AG04450 (cell line): ENCODE measurements at regions not wholly inside any gene's neighbourhood (a gene's known extent, or its start where the extent isn't known, plus 50 kb on each side); places are given as distances from the start of the nearest gene placed in this dataset.

ENCODE experiments used
- CTCF ChIA-PET: fragments of 300-600, 350-600 bp; formaldehyde crosslinking; extraction: SDS; loops from one replicate; lab custom pipeline; 2022; ENCODE audit warnings: antibody characterized with exemption, inconsistent platforms; lab: Charles Lee
- POLR2A ChIA-PET: fragments of 350-600 bp; formaldehyde crosslinking; extraction: SDS; loops from one replicate; lab custom pipeline; 2021; ENCODE audit warnings: antibody characterized with exemption, inconsistent platforms; lab: Yijun Ruan, JAX
- DNase-seq: peaks from one replicate; pipeline ENCODE4 v3.0.0-alpha.2; 2011; ENCODE audit warnings: low read depth, low spot score
- H3K27ac ChIP-seq: one replicate; pipeline ENCODE4 v1.5.1; 2012; ENCODE audit warnings: low read depth, low read length, control low read depth
- H3K27me3 ChIP-seq: one replicate; pipeline ENCODE4 v1.6.0; 2012; ENCODE audit warnings: low read length; ENCODE audit not compliant: control insufficient read depth, insufficient read depth
- H3K4me3 ChIP-seq: 2 replicates; pipeline ENCODE4 v1.5.1; 2011; ENCODE audit warnings: mild to moderate bottlenecking, low read depth, low read length, control low read depth
- H3K9me3 ChIP-seq: 2 replicates; pipeline ENCODE4 v1.5.1; 2012; ENCODE audit warnings: low read length; ENCODE audit not compliant: control insufficient read depth, insufficient read depth
- TF ChIP-seq, protein P1 (sequence below): IDR thresholded peaks from 2 replicates; pipeline ENCODE4 v1.5.1; 2011; ENCODE audit warnings: low read depth, low read length, control low read depth, inconsistent platforms

DNA sequence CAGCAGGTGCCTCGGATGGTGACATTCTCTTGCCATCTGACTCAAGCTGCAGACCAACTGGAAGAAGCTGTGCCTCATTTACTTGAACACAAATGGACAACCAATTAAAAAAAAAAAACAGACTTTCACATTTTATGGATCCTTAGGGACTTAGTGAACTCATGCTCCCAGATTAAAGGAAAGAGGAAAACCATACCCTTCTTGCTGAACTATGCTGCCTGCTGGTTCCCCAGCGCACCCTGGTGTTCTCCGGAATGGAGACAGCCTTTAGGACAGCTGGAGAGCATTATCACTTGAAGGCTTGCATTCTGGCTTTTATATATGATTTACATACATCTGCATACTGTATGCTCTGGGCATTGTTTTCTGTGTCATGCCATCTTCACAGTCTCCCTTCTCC, 370.7 kb downstream of the SLC4A3 start:
- CTCF ChIA-PET, result interaction anchor here (0.8 to 1.5 kb wide), 2 partner anchors 11 to 52 kb away, joined by 3 to 4 read pairs; no protein-coding TSS in a partner anchor
- no peak overlapping the region for H3K4me3 ChIP-seq
- POLR2A ChIA-PET, result no interaction called here
- no peak overlapping the region for H3K27ac ChIP-seq
- TF ChIP-seq, protein P1, sequence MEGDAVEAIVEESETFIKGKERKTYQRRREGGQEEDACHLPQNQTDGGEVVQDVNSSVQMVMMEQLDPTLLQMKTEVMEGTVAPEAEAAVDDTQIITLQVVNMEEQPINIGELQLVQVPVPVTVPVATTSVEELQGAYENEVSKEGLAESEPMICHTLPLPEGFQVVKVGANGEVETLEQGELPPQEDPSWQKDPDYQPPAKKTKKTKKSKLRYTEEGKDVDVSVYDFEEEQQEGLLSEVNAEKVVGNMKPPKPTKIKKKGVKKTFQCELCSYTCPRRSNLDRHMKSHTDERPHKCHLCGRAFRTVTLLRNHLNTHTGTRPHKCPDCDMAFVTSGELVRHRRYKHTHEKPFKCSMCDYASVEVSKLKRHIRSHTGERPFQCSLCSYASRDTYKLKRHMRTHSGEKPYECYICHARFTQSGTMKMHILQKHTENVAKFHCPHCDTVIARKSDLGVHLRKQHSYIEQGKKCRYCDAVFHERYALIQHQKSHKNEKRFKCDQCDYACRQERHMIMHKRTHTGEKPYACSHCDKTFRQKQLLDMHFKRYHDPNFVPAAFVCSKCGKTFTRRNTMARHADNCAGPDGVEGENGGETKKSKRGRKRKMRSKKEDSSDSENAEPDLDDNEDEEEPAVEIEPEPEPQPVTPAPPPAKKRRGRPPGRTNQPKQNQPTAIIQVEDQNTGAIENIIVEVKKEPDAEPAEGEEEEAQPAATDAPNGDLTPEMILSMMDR, result no peak; the same call in 1 of the 2 replicates
- peaks cover 3% of the 10 kb centered on the region; the same call in 1 of the 2 replicates for H3K9me3 ChIP-seq
- H3K27me3 ChIP-seq, result no peaks in the 10 kb centered on the region
- DNase-seq, result no peak

DNA sequence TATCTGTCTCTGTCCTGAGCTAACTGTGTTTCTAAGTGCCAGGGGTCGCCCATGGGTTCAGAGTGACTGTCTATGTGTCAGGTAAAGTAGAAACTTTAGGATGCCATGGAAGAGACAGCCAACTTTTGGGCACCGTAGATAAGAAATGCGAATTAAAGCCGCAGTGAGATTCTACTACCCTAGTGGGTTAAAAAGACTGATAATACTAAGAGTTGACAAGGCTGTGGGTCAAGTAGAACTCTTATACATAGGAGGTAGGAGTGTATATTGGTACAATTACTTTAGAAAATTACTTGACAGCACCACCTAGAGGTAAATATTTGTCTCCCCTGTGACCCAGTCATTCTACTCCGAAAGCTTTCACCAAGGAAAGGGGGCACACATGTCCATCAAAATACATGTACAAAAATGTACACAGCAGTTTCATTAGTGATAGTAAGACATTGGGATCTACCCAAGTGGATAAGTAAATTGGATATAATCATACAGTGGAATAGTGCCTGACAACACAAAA, 371.3 kb downstream of the SLC4A3 start:
- H3K9me3 ChIP-seq, result peaks cover 3% of the 10 kb centered on the region; the same call in 1 of the 2 replicates
- H3K4me3 ChIP-seq, result no peak overlapping the region
- no peak for DNase-seq
- TF ChIP-seq, protein P1, result no peak
- CTCF ChIA-PET, result interaction anchor here (0.8 kb wide), 1 partner anchor 53 kb away, joined by 3 read pairs; no protein-coding TSS in a partner anchor
- H3K27ac ChIP-seq, result no peak overlapping the region
- POLR2A ChIA-PET, result no interaction called here
- H3K27me3 ChIP-seq, result no peaks in the 10 kb centered on the region

DNA sequence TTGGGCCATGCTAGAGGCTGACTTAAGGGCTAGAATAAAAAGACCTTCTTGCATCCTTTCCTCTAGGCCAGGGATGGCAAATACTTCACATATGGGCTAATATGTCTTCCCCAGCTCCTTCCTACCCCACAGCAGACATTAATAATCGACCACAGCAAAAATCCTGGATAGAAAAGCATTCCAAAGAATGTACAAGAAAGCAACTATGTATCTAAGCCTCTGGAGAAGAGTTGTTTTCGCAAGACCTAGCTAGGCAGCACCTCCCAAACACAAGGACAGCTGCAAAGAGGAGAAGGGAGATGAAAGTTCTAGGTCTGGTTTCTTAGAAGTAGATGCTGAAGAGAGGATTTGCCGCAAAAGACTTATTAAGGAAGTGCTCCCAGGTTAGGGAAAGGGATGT, 372.6 kb downstream of the SLC4A3 start:
- TF ChIP-seq, protein P1, result no peak
- H3K4me3 ChIP-seq, result no peak overlapping the region
- CTCF ChIA-PET, result no interaction called here
- no peaks in the 10 kb centered on the region for H3K27me3 ChIP-seq
- DNase-seq, result no peak
- POLR2A ChIA-PET, result no interaction called here
- peaks cover 3% of the 10 kb centered on the region; the same call in 1 of the 2 replicates for H3K9me3 ChIP-seq
- no peak overlapping the region for H3K27ac ChIP-seq

DNA sequence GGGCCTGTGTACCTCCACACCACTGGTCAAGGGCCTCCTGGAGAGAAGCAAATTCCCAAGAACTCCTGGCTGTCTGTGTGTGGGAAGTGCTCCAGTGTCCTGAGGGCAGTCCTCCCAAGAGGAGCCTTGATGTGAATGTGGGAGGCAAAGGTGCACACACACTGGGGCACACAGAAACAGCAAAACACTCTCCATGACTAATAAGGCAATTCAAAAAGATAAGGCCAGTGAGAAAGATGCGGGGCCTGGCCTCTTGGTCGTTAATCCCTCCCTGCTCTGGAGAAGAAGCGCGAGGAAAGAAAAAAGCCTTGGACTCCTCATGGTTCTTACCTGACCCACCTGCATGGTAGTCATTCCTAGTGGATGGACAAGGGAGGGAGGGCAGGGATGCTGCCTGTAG, 373.2 kb downstream of the SLC4A3 start:
- DNase-seq, result no peak
- Histone ChIP-seq H3K27ac (no peak overlapping the region), H3K4me3 (no peak overlapping the region), H3K27me3 (no peaks in the 10 kb centered on the region), H3K9me3 (peaks cover 3% of the 10 kb centered on the region; the same call in 1 of the 2 replicates)
- CTCF ChIA-PET, result no interaction called here
- TF ChIP-seq, protein P1, result no peak
- POLR2A ChIA-PET, result no interaction called here

DNA sequence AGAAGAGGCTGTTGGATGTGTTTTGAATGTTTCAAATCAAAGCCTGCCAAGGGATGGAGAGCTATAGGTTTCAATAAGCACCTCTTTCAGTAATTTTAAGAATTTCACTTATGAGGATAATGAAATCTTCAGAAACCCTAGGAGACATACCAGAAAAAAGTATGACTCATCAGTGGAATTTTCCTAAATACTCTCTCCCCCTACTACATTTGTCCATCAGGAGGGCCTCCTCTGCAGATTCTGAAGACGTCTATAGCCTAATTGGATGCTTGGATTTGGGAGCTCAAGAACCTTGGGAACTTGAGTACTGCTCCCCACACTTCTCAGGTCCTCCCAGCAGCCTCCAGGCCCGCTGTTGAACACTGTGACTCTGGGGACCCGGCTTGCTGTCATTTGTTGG, 374.3 kb downstream of the SLC4A3 start:
- Histone ChIP-seq H3K27ac (peak overlapping the region; percentile 47), H3K27me3 (no peaks in the 10 kb centered on the region), H3K9me3 (peaks cover 3% of the 10 kb centered on the region; the same call in 1 of the 2 replicates), H3K4me3 (no peak overlapping the region)
- DNase-seq, result no peak
- POLR2A ChIA-PET, result no interaction called here
- CTCF ChIA-PET, result interaction anchor here (0.6 to 0.9 kb wide), 3 partner anchors 14 to 129 kb away, joined by 3 read pairs; no protein-coding TSS in a partner anchor
- TF ChIP-seq, protein P1, result no peak
